ENCODE measurements at regions not wholly inside any gene's neighbourhood (a gene's known extent, or its start where the extent isn't known, plus 50 kb on each side); places are given as distances from the start of the nearest gene placed in this dataset.

DNA sequence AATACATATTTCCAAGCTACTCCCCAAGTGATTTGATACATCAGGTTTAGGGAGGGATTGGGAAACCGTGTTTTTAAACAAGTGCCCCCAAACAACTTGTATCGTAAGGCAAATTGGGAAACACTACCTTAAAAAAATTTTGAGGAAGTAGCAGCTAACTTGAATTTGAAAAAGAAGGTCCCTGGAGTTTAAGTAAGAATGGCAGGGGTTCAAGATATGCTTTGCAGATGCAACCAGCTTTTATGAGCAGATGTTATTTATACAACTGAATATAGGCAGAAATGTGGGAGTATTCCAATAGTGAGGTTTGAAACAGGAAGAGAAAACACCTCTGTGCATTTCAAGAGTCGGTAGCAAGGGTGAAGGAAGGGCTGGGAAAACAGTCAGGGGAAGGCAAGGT is 139.6 kb downstream of the IL20RB start:
- Histone ChIP-seq H3K27ac (ENCODE audit: low read depth, low read length, severe bottlenecking) (no peak overlapping the region), H3K4me1 (ENCODE audit: control insufficient read depth, insufficient read depth, low read length, poor library complexity, severe bottlenecking) (no peaks in the 10 kb centered on the region), H3K36me3 (ENCODE audit: control insufficient read depth, insufficient read depth, low read length) (no peaks in the 10 kb centered on the region), H3K4me3 (ENCODE audit: extremely low read depth, insufficient read depth, low read length, poor library complexity, severe bottlenecking) (no peak overlapping the region), H3K9me3 (ENCODE audit: control insufficient read depth, low read length) (no peaks in the 10 kb centered on the region)
- 50 to 63% methylated on average over 2 to 3 of the region's 3 CpGs for WGBS, 2 experiments (ENCODE audit: insufficient coverage in 2 of 2)

DNA sequence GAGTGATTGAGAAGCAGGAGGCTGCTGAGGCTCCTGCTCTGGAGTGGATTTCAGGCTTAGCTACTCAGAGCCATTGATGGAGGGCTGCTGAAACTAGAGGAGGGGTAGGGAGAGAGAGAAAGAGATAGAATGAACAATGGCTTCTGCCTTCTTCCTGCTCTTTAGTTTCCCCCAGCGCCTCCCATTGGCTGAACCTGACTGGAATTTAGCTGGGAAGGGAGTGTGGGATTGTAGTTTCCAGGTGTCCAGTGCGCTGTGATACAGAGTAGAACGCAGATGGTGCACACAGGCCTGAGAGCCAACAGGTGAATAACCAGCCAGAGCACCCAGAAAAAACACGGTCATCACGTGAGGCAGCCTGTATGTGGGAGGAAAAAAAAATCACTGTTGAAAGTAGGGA is 140.1 kb downstream of the IL20RB start:
- Histone ChIP-seq H3K4me1 (ENCODE audit: control insufficient read depth, insufficient read depth, low read length, poor library complexity, severe bottlenecking) (no peaks in the 10 kb centered on the region), H3K27ac (ENCODE audit: low read depth, low read length, severe bottlenecking) (no peak overlapping the region), H3K4me3 (ENCODE audit: extremely low read depth, insufficient read depth, low read length, poor library complexity, severe bottlenecking) (no peak overlapping the region), H3K36me3 (ENCODE audit: control insufficient read depth, insufficient read depth, low read length) (no peaks in the 10 kb centered on the region), H3K9me3 (ENCODE audit: control insufficient read depth, low read length) (no peaks in the 10 kb centered on the region)
- WGBS, 2 experiments (ENCODE audit: insufficient coverage in 2 of 2), result 94 to 97% methylated on average over 5 of the region's 5 CpGs

GRCh38 chr3:137099364-137100219 is 141.8 kb downstream of the IL20RB start:
- Histone ChIP-seq H3K36me3 (ENCODE audit: control insufficient read depth, insufficient read depth, low read length) (no peaks in the 10 kb centered on the region), H3K9me3 (ENCODE audit: control insufficient read depth, low read length) (no peaks in the 10 kb centered on the region)
- WGBS, 2 experiments (ENCODE audit: insufficient coverage in 2 of 2), result 95 to 97% methylated on average over 3 of the region's 3 CpGs

DNA sequence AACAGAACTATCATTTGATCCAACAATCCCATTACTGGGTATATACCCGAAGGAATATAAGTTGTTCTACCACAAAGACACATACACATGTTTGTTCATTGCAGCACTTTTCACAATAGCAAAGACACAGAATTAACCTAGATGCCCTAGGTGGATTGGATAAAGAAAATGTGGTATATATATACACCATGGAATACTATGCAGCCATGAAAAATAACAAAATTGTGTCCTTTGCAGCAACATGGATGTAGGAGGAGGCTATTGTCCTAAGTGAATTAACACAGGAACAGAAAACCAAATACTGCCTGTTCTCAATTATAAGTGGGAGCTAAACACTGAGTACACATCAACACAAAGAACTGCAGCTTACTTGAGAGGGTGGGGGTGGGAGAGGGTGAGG is 142.5 kb downstream of the IL20RB start:
- Histone ChIP-seq H3K9me3 (ENCODE audit: control insufficient read depth, low read length) (no peaks in the 10 kb centered on the region), H3K36me3 (ENCODE audit: control insufficient read depth, insufficient read depth, low read length) (no peaks in the 10 kb centered on the region), H3K4me1 (ENCODE audit: control insufficient read depth, insufficient read depth, low read length, poor library complexity, severe bottlenecking) (no peaks in the 10 kb centered on the region), H3K4me3 (ENCODE audit: extremely low read depth, insufficient read depth, low read length, poor library complexity, severe bottlenecking) (no peak overlapping the region), H3K27ac (ENCODE audit: low read depth, low read length, severe bottlenecking) (no peak overlapping the region)
- 100% methylated on average over 1 of the region's 1 CpG; no CpG with 5 or more reads in 1 of the 2 experiments for WGBS, 2 experiments (ENCODE audit: insufficient coverage in 2 of 2)

More at GRCh38 chr3:137099364-137100219, 141.8 kb downstream of the IL20RB start:
- Histone ChIP-seq H3K27ac (ENCODE audit: low read depth, low read length, severe bottlenecking) (no peak overlapping the region), H3K4me3 (ENCODE audit: extremely low read depth, insufficient read depth, low read length, poor library complexity, severe bottlenecking) (no peak overlapping the region), H3K4me1 (ENCODE audit: control insufficient read depth, insufficient read depth, low read length, poor library complexity, severe bottlenecking) (no peaks in the 10 kb centered on the region)

GRCh38 chr3:137103739-137104138 is 146.0 kb downstream of the IL20RB start:
- Histone ChIP-seq H3K27ac (ENCODE audit: low read depth, low read length, severe bottlenecking) (no peak overlapping the region), H3K9me3 (ENCODE audit: control insufficient read depth, low read length) (no peaks in the 10 kb centered on the region), H3K36me3 (ENCODE audit: control insufficient read depth, insufficient read depth, low read length) (no peaks in the 10 kb centered on the region), H3K4me1 (ENCODE audit: control insufficient read depth, insufficient read depth, low read length, poor library complexity, severe bottlenecking) (no peaks in the 10 kb centered on the region), H3K4me3 (ENCODE audit: extremely low read depth, insufficient read depth, low read length, poor library complexity, severe bottlenecking) (no peak overlapping the region)
- 73 to 93% methylated on average over 5 of the region's 7 CpGs for WGBS, 2 experiments (ENCODE audit: insufficient coverage in 2 of 2)

- 8% methylated on average over 6 of the region's 10 CpGs; no CpG with 5 or more reads in 1 of the 2 experiments for WGBS, 2 experiments (ENCODE audit: insufficient coverage in 2 of 2)
- Histone ChIP-seq H3K9me3 (ENCODE audit: control insufficient read depth, low read length) (no peaks in the 10 kb centered on the region), H3K27ac (ENCODE audit: low read depth, low read length, severe bottlenecking) (no peak overlapping the region), H3K4me3 (ENCODE audit: extremely low read depth, insufficient read depth, low read length, poor library complexity, severe bottlenecking) (no peak overlapping the region), H3K36me3 (ENCODE audit: control insufficient read depth, insufficient read depth, low read length) (no peaks in the 10 kb centered on the region), H3K4me1 (ENCODE audit: control insufficient read depth, insufficient read depth, low read length, poor library complexity, severe bottlenecking) (no peaks in the 10 kb centered on the region)
Observed at GRCh38 chr3:137105277-137105977, 147.6 kb downstream of the IL20RB start.

DNA sequence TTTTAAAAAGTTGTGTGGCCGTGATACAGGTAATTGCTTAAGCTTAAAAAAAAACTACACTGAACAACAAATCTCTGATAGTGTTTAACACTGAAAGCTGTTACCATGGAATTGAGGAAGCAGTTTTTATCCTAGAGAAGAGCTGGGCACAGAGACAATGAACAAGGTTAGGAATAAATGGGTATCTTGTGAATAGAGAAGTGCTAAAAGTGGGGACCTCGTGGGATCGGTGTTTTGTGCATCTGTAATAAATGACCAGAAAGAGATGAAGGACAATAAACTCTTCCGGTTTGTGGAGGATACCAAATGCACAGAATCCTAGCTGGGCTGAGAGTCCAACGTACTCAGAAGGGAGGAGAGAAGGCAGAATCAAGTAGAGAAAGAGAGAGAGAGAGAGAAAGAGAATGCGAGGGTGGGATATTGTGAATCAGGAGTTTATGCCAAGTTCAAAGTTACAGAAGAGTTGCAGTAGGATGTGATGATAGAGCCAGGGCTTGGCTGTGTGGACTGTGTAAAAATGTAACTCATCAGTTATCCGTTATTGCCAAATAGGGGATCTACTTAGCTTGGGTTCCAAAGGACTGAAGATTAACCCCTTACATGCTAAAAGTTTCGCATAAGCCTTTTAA is 148.9 kb downstream of the IL20RB start:
- no peak overlapping the region for H3K27ac ChIP-seq (ENCODE audit: low read depth, low read length, severe bottlenecking)
- H3K9me3 ChIP-seq (ENCODE audit: control insufficient read depth, low read length), result no peaks in the 10 kb centered on the region
- WGBS, 2 experiments (ENCODE audit: insufficient coverage in 2 of 2), result 73 to 74% methylated on average over 5 to 6 of the region's 8 CpGs
- H3K36me3 ChIP-seq (ENCODE audit: control insufficient read depth, insufficient read depth, low read length), result no peaks in the 10 kb centered on the region
- H3K4me1 ChIP-seq (ENCODE audit: control insufficient read depth, insufficient read depth, low read length, poor library complexity, severe bottlenecking), result no peaks in the 10 kb centered on the region
- H3K4me3 ChIP-seq (ENCODE audit: extremely low read depth, insufficient read depth, low read length, poor library complexity, severe bottlenecking), result no peak overlapping the region

- H3K27ac ChIP-seq (ENCODE audit: low read depth, low read length, severe bottlenecking), result no peak overlapping the region
- H3K36me3 ChIP-seq (ENCODE audit: control insufficient read depth, insufficient read depth, low read length), result no peaks in the 10 kb centered on the region
- no peaks in the 10 kb centered on the region for H3K9me3 ChIP-seq (ENCODE audit: control insufficient read depth, low read length)
- H3K4me1 ChIP-seq (ENCODE audit: control insufficient read depth, insufficient read depth, low read length, poor library complexity, severe bottlenecking), result no peaks in the 10 kb centered on the region
- no peak overlapping the region for H3K4me3 ChIP-seq (ENCODE audit: extremely low read depth, insufficient read depth, low read length, poor library complexity, severe bottlenecking)
- WGBS, 2 experiments (ENCODE audit: insufficient coverage in 2 of 2), result 67 to 71% methylated on average over 5 to 6 of the region's 8 CpGs
Observed at GRCh38 chr3:137108699-137109440, 151.1 kb downstream of the IL20RB start.

DNA sequence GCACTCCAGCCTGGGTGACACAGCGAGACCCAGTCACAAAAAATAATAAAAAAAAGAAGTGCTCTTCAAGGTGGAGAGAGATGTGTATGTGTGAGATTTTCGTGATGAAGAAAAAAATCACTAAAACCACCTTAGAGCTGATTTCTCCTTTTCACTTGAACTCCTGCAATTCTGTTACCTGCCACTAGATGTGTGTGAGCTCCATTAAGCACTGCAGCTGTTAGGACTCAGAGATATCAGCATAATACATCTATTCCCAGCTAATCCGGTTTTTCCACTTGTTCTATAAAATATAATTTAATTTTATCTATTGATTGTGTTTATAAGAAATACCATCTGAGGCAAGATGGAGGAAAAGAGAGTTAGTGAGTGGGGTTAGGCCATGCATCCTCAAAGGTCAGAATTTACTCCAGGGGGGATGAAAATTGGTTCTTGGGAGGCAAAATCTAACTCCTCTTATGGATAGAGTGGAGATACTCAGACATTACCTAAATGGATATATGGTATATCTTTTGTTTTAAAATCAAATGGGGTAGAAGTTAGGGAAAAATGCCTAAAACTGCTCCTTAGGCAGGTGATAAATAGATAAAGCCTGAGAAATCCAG is 152.7 kb downstream of the IL20RB start:
- Histone ChIP-seq H3K36me3 (ENCODE audit: control insufficient read depth, insufficient read depth, low read length) (no peaks in the 10 kb centered on the region), H3K4me3 (ENCODE audit: extremely low read depth, insufficient read depth, low read length, poor library complexity, severe bottlenecking) (no peak overlapping the region), H3K4me1 (ENCODE audit: control insufficient read depth, insufficient read depth, low read length, poor library complexity, severe bottlenecking) (no peaks in the 10 kb centered on the region), H3K9me3 (ENCODE audit: control insufficient read depth, low read length) (no peaks in the 10 kb centered on the region), H3K27ac (ENCODE audit: low read depth, low read length, severe bottlenecking) (no peak overlapping the region)
- 100% methylated on average over 1 of the region's 3 CpGs; no CpG with 5 or more reads in 1 of the 2 experiments for WGBS, 2 experiments (ENCODE audit: insufficient coverage in 2 of 2)

- Histone ChIP-seq H3K4me1 (ENCODE audit: control insufficient read depth, insufficient read depth, low read length, poor library complexity, severe bottlenecking) (no peaks in the 10 kb centered on the region), H3K9me3 (ENCODE audit: control insufficient read depth, low read length) (no peaks in the 10 kb centered on the region), H3K4me3 (ENCODE audit: extremely low read depth, insufficient read depth, low read length, poor library complexity, severe bottlenecking) (no peak overlapping the region), H3K27ac (ENCODE audit: low read depth, low read length, severe bottlenecking) (no peak overlapping the region), H3K36me3 (ENCODE audit: control insufficient read depth, insufficient read depth, low read length) (no peaks in the 10 kb centered on the region)
- WGBS, 2 experiments (ENCODE audit: insufficient coverage in 2 of 2), result 94% methylated on average over 3 of the region's 8 CpGs; no CpG with 5 or more reads in 1 of the 2 experiments
Observed at GRCh38 chr3:137111497-137111896, 153.7 kb downstream of the IL20RB start.
